Mucosa of stomach (tissue), 1 donor: ENCODE measurements at regions not wholly inside any gene's neighbourhood (a gene's known extent, or its start where the extent isn't known, plus 50 kb on each side); places are given as distances from the start of the nearest gene placed in this dataset.

Source experiments
- H3K27me3 ChIP-seq: one replicate; pipeline ENCODE4 v1.7.0; 2013; ENCODE audit warnings: mild to moderate bottlenecking, low read length; ENCODE audit not compliant: control insufficient read depth, insufficient read depth
- H3K36me3 ChIP-seq: one replicate; pipeline ENCODE4 v1.7.0; 2013; ENCODE audit warnings: low read length; ENCODE audit not compliant: control insufficient read depth, insufficient read depth
- H3K4me1 ChIP-seq: one replicate; pipeline ENCODE4 v1.7.0; 2013; ENCODE audit warnings: mild to moderate bottlenecking, low read length; ENCODE audit not compliant: control insufficient read depth, insufficient read depth
- H3K4me3 ChIP-seq: one replicate; pipeline ENCODE4 v1.7.0; 2013; ENCODE audit warnings: low read length
- H3K9ac ChIP-seq: one replicate; pipeline ENCODE4 v1.7.0; 2013; ENCODE audit warnings: mild to moderate bottlenecking, low read length, moderate library complexity
- H3K9me3 ChIP-seq: one replicate; pipeline ENCODE4 v1.7.0; 2013; ENCODE audit warnings: mild to moderate bottlenecking, low read length, moderate library complexity; ENCODE audit not compliant: control insufficient read depth
- donor health status: Pancreatic carcinoma.

GRCh38 chr12:25377469-25378177, 126.9 kb upstream of the KRAS start:
- peaks cover 6% of the 10 kb centered on the region for H3K4me1 ChIP-seq
- no peak overlapping the region for H3K9ac ChIP-seq
- H3K36me3 ChIP-seq: no peaks in the 10 kb centered on the region
- H3K4me3 ChIP-seq: no peak overlapping the region
- H3K27me3 ChIP-seq: no peaks in the 10 kb centered on the region
- no peaks in the 10 kb centered on the region for H3K9me3 ChIP-seq

DNA sequence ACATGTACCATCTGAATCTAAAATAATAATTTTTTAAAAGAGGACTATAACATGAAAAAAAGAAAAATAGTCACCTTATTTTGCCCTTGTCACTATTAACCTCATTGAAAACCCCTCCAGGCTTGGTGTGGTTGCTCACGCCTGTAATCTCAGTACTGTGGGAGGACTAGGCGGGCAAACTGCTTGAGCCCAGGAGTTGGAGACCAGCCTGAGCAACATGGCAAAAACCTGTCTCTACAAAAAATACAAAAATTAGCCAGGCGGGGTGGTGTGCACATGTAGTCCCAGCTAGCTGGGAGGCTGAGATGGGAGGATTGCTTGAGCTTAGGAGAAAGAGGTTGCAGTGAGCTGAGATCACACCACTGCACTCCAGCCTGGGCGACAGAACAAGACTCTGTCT, 126.3 kb upstream of the KRAS start:
- H3K9ac ChIP-seq: no peak overlapping the region
- H3K36me3 ChIP-seq: no peaks in the 10 kb centered on the region
- no peaks in the 10 kb centered on the region for H3K9me3 ChIP-seq
- no peaks in the 10 kb centered on the region for H3K27me3 ChIP-seq
- no peak overlapping the region for H3K4me3 ChIP-seq
- no peaks in the 10 kb centered on the region for H3K4me1 ChIP-seq

DNA sequence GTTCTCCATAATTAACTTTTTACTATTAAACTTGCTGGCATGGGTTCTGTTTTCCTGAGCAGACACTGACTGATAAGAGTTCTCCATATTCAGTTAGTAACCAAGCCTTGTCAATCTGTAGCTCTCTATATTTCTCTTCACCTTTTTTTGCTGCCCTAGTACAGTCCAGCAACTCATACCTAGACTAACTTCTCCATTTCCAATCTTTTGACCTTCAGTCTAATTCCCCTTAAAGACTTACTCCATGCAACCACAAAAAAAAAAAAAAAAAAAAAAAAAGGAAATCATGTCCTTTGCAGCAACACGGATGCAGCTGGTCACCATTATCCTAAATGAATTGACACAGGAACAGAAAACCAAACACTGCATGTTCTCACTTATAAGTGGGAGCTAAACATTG, 125.7 kb upstream of the KRAS start:
- Histone ChIP-seq H3K9me3 (no peaks in the 10 kb centered on the region), H3K4me3 (no peak overlapping the region), H3K9ac (no peak overlapping the region), H3K4me1 (no peaks in the 10 kb centered on the region), H3K27me3 (no peaks in the 10 kb centered on the region), H3K36me3 (no peaks in the 10 kb centered on the region)

DNA sequence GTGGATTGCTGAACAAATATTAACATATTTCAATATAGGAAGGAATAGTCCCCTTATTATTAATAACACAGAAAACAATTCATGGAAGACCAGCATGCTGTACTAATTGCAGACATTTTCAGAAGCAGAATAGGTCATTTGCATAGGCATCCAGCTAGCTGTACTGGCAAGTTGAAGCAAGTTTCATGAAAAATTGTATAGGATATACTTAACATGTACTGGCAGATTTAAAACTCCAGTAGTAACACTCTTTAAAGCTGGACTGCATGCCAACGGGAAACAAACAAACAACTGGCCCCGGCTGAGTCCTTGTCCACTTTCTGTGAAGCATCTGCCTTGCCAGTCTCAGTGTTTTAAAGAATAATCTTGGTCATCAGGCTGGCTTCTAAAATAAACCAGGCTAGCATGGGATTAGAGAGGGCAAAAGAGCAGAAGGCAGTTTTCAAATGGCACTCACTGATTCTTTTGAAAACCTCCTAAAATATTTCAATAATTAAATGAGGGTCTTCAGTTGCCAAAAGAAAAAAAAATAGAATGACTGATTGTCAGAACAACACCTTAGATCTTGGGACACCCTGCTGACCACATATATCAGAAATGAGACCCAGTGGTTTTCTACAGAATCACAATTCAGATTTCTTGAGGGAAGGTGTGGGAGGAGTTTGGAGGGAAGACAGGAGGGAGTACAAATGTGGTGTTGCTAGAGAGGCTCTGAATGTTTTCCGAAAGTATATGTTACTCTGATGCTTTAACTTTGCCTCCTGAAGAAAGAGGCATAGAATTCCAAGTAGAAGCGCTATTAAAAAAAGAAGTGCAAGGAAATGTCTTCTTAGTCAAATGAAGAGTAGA, 122.5 kb upstream of the KRAS start:
- Histone ChIP-seq H3K27me3 (no peaks in the 10 kb centered on the region), H3K36me3 (no peaks in the 10 kb centered on the region), H3K9ac (no peak overlapping the region)

DNA sequence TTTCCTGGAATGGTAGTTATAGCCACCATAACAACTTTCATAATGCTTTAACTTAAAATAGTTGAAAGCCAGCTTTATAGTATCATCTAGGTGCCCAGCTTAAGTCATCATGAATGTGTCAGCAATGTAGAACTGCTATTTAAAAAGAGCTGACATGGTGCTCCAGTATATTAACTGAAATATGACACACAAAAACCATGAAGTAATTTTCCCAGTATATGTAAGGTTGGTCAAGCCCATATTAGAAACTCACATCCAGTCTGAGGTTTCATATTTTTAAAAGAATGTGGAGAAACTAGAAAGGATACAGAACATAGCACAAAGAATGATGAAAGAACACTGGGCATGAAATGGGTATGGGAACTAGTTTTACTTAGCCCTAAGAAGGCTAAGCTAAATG, 121.3 kb upstream of the KRAS start:
- Histone ChIP-seq H3K4me1 (no peaks in the 10 kb centered on the region), H3K27me3 (no peaks in the 10 kb centered on the region), H3K9ac (no peak overlapping the region), H3K9me3 (no peaks in the 10 kb centered on the region), H3K4me3 (no peak overlapping the region), H3K36me3 (no peaks in the 10 kb centered on the region)

More for the DNA sequence above, 122.5 kb upstream of the KRAS start:
- Histone ChIP-seq H3K4me3 (no peak overlapping the region), H3K4me1 (no peaks in the 10 kb centered on the region), H3K9me3 (no peaks in the 10 kb centered on the region)

DNA sequence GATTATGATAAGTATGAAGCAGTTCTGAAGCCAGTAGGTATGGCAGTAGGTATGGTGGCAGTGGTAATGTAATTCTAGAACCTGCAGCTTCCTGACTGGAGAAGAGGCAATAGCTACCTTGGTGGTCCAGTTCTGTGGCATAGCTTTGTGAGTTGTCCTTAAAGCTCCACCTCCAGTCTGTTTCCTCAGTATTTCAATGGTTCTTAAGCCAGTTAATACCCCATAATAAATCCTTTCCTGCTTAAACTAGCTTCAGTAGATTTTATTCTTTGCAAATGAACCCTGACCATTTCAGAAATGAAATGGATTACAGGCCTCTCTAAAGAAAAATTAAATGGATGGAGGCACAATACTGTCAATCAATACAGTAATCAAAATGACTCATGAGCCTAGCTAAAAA, 117.8 kb upstream of the KRAS start:
- Histone ChIP-seq H3K36me3 (no peaks in the 10 kb centered on the region), H3K4me1 (no peaks in the 10 kb centered on the region), H3K9me3 (no peaks in the 10 kb centered on the region), H3K27me3 (no peaks in the 10 kb centered on the region), H3K4me3 (no peak overlapping the region), H3K9ac (no peak overlapping the region)

DNA sequence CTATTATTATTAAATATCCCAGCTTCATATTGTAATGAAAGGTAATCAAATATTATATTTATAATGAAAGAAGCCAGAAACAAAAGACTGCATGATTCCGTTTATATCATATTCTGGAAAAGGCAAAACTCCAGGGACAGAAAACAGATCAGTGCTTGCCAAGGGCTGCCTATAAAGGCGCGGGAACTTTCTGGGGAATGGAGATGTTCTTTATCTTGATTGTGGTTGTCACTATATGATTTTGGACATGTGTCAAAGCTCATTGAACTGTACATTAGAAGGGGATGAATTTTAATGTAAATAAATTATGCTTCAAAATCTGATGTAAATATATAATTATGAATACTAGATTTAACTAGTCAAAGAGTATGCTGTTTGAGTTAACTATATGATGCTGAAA, 115.4 kb upstream of the KRAS start:
- H3K4me1 ChIP-seq: no peaks in the 10 kb centered on the region
- no peaks in the 10 kb centered on the region for H3K27me3 ChIP-seq
- no peak overlapping the region for H3K9ac ChIP-seq
- H3K9me3 ChIP-seq: no peaks in the 10 kb centered on the region
- no peaks in the 10 kb centered on the region for H3K36me3 ChIP-seq
- no peak overlapping the region for H3K4me3 ChIP-seq

DNA sequence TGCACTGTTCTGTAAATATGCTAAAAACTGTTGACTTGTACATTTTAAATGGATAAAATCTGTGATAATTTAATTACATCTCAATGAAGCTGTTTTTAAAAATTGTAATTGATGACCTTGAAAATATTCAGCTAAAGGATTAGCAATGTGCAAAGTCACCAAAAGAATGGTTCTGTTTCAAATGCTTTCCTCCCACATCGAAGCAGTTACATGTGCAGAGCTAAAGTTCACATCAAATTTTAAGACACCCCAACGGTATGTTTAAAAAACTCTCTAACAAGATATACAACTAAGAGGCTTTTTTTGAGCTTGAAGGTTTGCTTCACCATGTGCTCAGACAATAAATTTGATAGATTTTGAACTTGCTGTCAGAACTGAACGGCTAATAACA, 114.6 kb upstream of the KRAS start:
- Histone ChIP-seq H3K27me3 (no peaks in the 10 kb centered on the region), H3K4me1 (no peaks in the 10 kb centered on the region), H3K36me3 (no peaks in the 10 kb centered on the region), H3K4me3 (no peak overlapping the region), H3K9ac (no peak overlapping the region), H3K9me3 (no peaks in the 10 kb centered on the region)

GRCh38 chr12:25364529-25365339, 114.0 kb upstream of the KRAS start:
- H3K4me3 ChIP-seq: no peak overlapping the region

GRCh38 chr12:25362646-25363045, 111.9 kb upstream of the KRAS start:
- no peaks in the 10 kb centered on the region for H3K4me1 ChIP-seq
- no peak overlapping the region for H3K4me3 ChIP-seq
- no peaks in the 10 kb centered on the region for H3K36me3 ChIP-seq
- H3K27me3 ChIP-seq: no peaks in the 10 kb centered on the region
- H3K9ac ChIP-seq: no peak overlapping the region
- H3K9me3 ChIP-seq: no peaks in the 10 kb centered on the region

More at GRCh38 chr12:25364529-25365339, 114.0 kb upstream of the KRAS start:
- Histone ChIP-seq H3K36me3 (no peaks in the 10 kb centered on the region), H3K4me1 (no peaks in the 10 kb centered on the region), H3K9ac (no peak overlapping the region), H3K9me3 (no peaks in the 10 kb centered on the region), H3K27me3 (no peaks in the 10 kb centered on the region)

DNA sequence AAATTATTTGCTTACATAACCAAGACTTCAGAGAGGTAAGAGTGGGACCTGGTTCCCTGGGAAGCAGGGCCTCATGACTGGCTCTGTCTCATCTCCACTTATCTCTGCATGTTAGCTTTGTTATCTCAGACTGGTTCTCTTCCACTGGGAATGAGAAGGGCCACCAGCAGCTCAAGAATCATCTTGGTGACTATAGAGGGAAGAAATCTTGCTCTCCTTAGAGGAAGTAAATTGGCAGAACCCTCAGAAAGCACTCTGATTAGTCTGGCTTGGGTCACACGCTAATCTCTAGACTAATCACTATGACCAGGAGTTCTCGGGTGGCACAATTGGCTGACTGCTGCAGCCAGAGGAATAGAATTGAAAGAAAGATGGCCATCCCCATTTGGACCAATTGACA, 110.8 kb upstream of the KRAS start:
- no peaks in the 10 kb centered on the region for H3K9me3 ChIP-seq
- no peaks in the 10 kb centered on the region for H3K4me1 ChIP-seq
- no peak overlapping the region for H3K9ac ChIP-seq
- no peak overlapping the region for H3K4me3 ChIP-seq
- H3K27me3 ChIP-seq: no peaks in the 10 kb centered on the region
- no peaks in the 10 kb centered on the region for H3K36me3 ChIP-seq

DNA sequence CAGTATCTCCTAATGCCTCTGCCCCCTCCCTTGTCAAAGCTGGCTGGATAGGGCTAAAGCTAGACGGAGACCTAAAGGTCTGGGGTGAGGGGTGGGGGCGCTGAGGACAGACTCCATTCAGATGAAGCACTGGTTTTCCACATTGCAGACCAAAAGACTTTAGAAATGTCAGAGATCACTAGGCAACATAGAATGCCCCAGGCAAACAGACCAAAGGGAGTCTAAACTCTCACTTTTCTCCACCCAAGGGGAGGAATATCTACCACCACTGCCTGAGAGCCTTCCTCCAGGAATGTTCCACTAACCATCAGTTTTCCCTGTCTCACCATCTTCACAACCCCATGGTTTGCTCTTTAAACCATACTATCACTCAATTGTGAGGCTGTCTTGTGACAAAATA, 106.9 kb upstream of the KRAS start:
- H3K9me3 ChIP-seq: no peaks in the 10 kb centered on the region

More for the DNA sequence above, 106.9 kb upstream of the KRAS start:
- Histone ChIP-seq H3K36me3 (no peaks in the 10 kb centered on the region), H3K4me1 (no peaks in the 10 kb centered on the region), H3K27me3 (no peaks in the 10 kb centered on the region), H3K9ac (no peak overlapping the region), H3K4me3 (no peak overlapping the region)
